Nephron (organoid): ENCODE measurements at regions not wholly inside any gene's neighbourhood (a gene's known extent, or its start where the extent isn't known, plus 50 kb on each side); places are given as distances from the start of the nearest gene placed in this dataset.

Experiments
- H3K27ac Mint-ChIP-seq, 3 experiments: 2 replicates each; pipeline ENCODE4 v1.8.0; 2020; ENCODE audit warnings: mixed read lengths in 3 of 3, mild to moderate bottlenecking in 2 of 3, moderate library complexity in 1 of 3
- H3K27me3 Mint-ChIP-seq: 2 replicates; pipeline ENCODE4 v1.8.0; 2021; ENCODE audit warnings: low read depth, mild to moderate bottlenecking, moderate library complexity, mixed read lengths
- H3K36me3 Mint-ChIP-seq: 2 replicates; pipeline ENCODE4 v1.8.0; 2020; ENCODE audit warnings: low read depth, mixed read lengths
- H3K4me1 Mint-ChIP-seq: 2 replicates; pipeline ENCODE4 v1.8.0; 2020; ENCODE audit warnings: mixed read lengths
- H3K4me3 Mint-ChIP-seq, 3 experiments: 2 replicates each; pipeline ENCODE4 v1.8.0; 2020; ENCODE audit warnings: mild to moderate bottlenecking in 3 of 3, mixed read lengths in 3 of 3, moderate library complexity in 2 of 3
- H3K9me3 Mint-ChIP-seq: 2 replicates; pipeline ENCODE4 v1.8.0; 2020; ENCODE audit warnings: mixed read lengths
- CTCF ChIP-seq, 3 experiments: fragments of 200-600 bp; sonication (generic); IDR thresholded peaks; one replicate each; pipeline ENCODE4 v1.5.0; 2021; ENCODE audit warnings: antibody characterized with exemption in 3 of 3; ENCODE audit not compliant: unreplicated experiment in 3 of 3

- H3K36me3 Mint-ChIP-seq = no peaks in the 10 kb centered on the region
- peaks cover 4% of the 10 kb centered on the region for H3K27me3 Mint-ChIP-seq
- no peaks in the 10 kb centered on the region for H3K9me3 Mint-ChIP-seq
- no peaks in the 10 kb centered on the region for H3K4me1 Mint-ChIP-seq
- no peak for TF ChIP-seq CTCF (IDR thresholded peaks at IDR 0.05; ENCODE audit: unreplicated experiment in 3 of 3)
- peak overlapping the region in 1 of 3 experiments; percentile 54 for H3K27ac Mint-ChIP-seq
- H3K4me3 Mint-ChIP-seq = no peak overlapping the region
Observed at GRCh38 chr6:164396071-164397047, 913.0 kb downstream of the C6orf118 start.

GRCh38 chr6:164379795-164380194 is 929.6 kb downstream of the C6orf118 start:
- H3K4me1 Mint-ChIP-seq = no peaks in the 10 kb centered on the region
- TF ChIP-seq CTCF (IDR thresholded peaks at IDR 0.05; ENCODE audit: unreplicated experiment in 3 of 3) = no peak
- no peaks in the 10 kb centered on the region for H3K27me3 Mint-ChIP-seq
- H3K4me3 Mint-ChIP-seq = no peak overlapping the region
- H3K27ac Mint-ChIP-seq = no peak overlapping the region
- H3K9me3 Mint-ChIP-seq = peaks cover 11% of the 10 kb centered on the region
- no peaks in the 10 kb centered on the region for H3K36me3 Mint-ChIP-seq

- Mint-ChIP-seq H3K9me3 (peaks cover 11% of the 10 kb centered on the region), H3K4me3 (no peak overlapping the region), H3K36me3 (no peaks in the 10 kb centered on the region), H3K27ac (no peak overlapping the region), H3K4me1 (no peaks in the 10 kb centered on the region), H3K27me3 (no peaks in the 10 kb centered on the region)
- TF ChIP-seq CTCF (IDR thresholded peaks at IDR 0.05; ENCODE audit: unreplicated experiment in 3 of 3) = no peak
Observed at GRCh38 chr6:164378330-164378729, 931.1 kb downstream of the C6orf118 start.

DNA sequence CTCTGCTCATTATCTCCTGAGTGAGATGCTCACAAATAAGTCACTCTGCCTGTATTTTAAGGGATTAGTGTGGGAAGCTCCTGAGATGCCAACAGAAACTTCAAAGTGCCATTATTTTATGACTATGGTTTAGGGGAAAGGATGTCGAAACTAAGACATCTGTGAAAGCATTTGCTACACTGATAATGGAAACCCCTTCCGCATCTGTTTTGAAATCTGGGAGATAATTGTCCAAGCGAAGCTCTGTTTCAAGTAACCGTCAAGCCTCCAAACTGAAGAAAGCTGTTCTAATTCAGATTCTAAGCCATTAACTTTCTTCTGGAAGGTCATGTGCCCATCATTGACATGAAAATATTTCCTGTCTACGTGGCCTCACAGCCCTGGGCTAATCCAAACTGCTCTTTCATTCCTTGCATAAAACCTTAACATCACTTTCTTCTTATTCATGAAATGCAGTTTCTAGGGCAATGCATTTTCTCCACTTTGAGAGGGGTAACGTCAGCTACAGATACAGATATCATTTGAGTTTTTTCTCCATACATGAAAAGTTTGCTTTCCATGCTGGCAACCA is 932.0 kb downstream of the C6orf118 start:
- no peak for TF ChIP-seq CTCF (IDR thresholded peaks at IDR 0.05; ENCODE audit: unreplicated experiment in 3 of 3)
- Mint-ChIP-seq H3K9me3 (peaks cover 11% of the 10 kb centered on the region), H3K4me3 (no peak overlapping the region), H3K27me3 (no peaks in the 10 kb centered on the region), H3K27ac (no peak overlapping the region), H3K36me3 (no peaks in the 10 kb centered on the region), H3K4me1 (no peaks in the 10 kb centered on the region)

DNA sequence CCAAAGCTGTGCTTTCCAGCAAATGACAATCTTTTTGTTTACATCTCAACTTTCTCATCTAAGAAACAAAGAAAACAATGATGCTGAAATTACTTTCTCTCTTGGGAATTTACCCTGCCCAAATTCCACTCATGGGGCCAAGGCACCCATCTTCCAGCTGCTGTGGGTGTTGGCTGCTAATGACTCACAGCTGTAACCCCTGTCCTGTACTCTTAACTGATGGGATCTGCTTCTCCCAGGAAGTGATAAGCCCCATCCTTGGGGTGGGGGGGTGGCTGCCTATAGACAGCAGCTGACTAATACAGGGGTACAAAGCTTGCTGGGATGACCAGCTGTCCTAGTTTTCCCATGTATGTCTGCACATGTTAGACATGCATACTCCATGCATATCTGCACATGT is 938.6 kb downstream of the C6orf118 start:
- TF ChIP-seq CTCF (IDR thresholded peaks at IDR 0.05; ENCODE audit: unreplicated experiment in 3 of 3) = no peak
- no peak overlapping the region for H3K4me3 Mint-ChIP-seq
- H3K9me3 Mint-ChIP-seq = no peaks in the 10 kb centered on the region
- H3K27ac Mint-ChIP-seq = no peak overlapping the region
- no peaks in the 10 kb centered on the region for H3K4me1 Mint-ChIP-seq
- no peaks in the 10 kb centered on the region for H3K36me3 Mint-ChIP-seq
- no peaks in the 10 kb centered on the region for H3K27me3 Mint-ChIP-seq
